ENCODE measurements at regions not wholly inside any gene's neighbourhood (a gene's known extent, or its start where the extent isn't known, plus 50 kb on each side); places are given as distances from the start of the nearest gene placed in this dataset.

DNA sequence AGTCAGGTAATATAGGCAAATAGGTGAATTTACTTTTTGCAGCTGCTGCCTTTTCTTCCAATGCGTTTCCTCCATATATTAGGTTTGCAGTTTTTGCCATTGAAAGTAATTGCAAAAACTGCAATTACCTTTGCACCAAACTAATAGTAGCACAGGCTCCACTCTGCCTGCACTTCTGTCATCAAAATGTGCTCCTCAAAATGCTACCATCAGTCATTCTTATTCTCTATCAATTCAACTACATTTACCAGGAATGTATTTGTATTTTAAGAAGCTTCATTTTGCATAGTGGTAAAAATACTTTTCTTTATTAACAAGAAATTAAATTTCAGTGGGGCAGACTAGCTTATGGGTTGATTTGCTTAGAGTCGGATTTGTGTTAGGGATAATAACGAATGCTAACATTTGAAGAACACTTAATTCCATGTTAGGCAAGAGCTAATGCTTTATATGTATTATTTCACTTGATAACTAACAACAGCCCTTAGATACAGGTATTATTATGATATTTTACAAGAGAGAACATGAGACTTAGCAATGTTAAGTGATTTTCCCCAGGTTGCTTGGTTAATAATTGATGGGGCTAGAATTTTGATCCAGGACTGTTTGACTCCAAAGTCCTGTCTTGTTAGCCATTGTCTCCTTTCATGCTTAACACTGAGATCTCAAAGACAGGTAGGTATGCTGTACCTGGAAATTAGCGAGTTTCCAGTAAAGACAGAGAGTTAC lies 300.4 kb downstream of the MAN2A1 start:
- TF ChIP-seq, protein P1, sequence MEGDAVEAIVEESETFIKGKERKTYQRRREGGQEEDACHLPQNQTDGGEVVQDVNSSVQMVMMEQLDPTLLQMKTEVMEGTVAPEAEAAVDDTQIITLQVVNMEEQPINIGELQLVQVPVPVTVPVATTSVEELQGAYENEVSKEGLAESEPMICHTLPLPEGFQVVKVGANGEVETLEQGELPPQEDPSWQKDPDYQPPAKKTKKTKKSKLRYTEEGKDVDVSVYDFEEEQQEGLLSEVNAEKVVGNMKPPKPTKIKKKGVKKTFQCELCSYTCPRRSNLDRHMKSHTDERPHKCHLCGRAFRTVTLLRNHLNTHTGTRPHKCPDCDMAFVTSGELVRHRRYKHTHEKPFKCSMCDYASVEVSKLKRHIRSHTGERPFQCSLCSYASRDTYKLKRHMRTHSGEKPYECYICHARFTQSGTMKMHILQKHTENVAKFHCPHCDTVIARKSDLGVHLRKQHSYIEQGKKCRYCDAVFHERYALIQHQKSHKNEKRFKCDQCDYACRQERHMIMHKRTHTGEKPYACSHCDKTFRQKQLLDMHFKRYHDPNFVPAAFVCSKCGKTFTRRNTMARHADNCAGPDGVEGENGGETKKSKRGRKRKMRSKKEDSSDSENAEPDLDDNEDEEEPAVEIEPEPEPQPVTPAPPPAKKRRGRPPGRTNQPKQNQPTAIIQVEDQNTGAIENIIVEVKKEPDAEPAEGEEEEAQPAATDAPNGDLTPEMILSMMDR (IDR thresholded peaks at IDR 0.05): no peak
- TF ChIP-seq POLR2A (IDR thresholded peaks at IDR 0.05): no peak

Data from adrenal gland (tissue), 5 donors.